Spleen (tissue), 7 donors: ENCODE measurements at regions not wholly inside any gene's neighbourhood (a gene's known extent, or its start where the extent isn't known, plus 50 kb on each side); places are given as distances from the start of the nearest gene placed in this dataset.

Source experiments
- POLR2A ChIP-seq, 3 donors: fragments of 450-650 bp; IDR thresholded peaks; one replicate each; pipeline ENCODE4 v1.5.1; 2017; ENCODE audit warnings: antibody characterized with exemption in 3 of 3, mild to moderate bottlenecking in 1 of 3
- POLR2AphosphoS5 ChIP-seq, 3 donors: sonication (generic); formaldehyde crosslinking; IDR thresholded peaks; one replicate each; pipeline ENCODE4 v1.5.1; 2017; ENCODE audit warnings: antibody characterized with exemption in 3 of 3
- TF ChIP-seq, protein P1 (sequence below), 11 experiments: fragments of 200-600 bp in 7 of 11; fragments of 450-650 bp in 4 of 11; sonication (generic) in 4 of 11; IDR thresholded peaks in 8 of 11; conservative IDR thresholded peaks in 3 of 11; 1 replicate in 7 of 11; 2 replicates in 4 of 11; pipeline versions ENCODE4 v1.4.0 to v1.8.0; 2016 to 2021; ENCODE audit warnings: antibody characterized with exemption in 11 of 11, inconsistent platforms in 4 of 11, mild to moderate bottlenecking in 1 of 11
- donor health status: DM: no; HTN: no; CAD: no; lungs with moderate emphysema.
- donor health status: DM: no; HTN: no; CAD: no.
- donor health status: DM: no; HTN: no; CAD: no.

DNA sequence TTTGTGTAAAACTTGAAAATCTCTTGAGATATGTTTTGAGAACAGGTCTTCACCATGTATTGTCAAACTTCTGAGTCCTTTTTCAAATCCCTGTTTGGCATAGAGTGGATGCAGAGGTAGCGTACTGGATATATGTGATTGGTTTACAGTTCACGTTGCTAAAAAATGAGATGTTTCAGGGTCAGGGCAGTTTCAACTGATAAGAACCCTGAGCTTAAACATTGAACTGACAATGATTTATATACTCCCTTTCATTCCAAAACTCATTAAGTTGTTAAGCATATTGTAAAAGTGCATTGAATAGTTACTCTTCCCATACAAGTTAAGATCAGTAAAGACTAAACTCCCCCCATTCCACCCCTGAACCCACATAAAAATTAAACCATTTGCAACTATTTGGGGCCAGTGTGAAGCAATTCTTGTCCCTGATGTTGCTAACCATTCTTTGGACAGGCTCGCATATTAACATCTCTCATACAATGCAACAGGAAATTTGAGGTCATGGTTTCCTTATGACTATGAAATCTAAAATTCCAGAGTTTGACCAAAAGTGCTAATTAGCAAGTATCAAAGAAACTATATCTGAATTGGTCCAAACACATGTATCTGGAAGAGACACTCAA is 470.9 kb upstream of the ACVR2A start:
- TF ChIP-seq, protein P1, sequence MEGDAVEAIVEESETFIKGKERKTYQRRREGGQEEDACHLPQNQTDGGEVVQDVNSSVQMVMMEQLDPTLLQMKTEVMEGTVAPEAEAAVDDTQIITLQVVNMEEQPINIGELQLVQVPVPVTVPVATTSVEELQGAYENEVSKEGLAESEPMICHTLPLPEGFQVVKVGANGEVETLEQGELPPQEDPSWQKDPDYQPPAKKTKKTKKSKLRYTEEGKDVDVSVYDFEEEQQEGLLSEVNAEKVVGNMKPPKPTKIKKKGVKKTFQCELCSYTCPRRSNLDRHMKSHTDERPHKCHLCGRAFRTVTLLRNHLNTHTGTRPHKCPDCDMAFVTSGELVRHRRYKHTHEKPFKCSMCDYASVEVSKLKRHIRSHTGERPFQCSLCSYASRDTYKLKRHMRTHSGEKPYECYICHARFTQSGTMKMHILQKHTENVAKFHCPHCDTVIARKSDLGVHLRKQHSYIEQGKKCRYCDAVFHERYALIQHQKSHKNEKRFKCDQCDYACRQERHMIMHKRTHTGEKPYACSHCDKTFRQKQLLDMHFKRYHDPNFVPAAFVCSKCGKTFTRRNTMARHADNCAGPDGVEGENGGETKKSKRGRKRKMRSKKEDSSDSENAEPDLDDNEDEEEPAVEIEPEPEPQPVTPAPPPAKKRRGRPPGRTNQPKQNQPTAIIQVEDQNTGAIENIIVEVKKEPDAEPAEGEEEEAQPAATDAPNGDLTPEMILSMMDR (IDR thresholded peaks at IDR 0.05 in 8 of 11, conservative IDR thresholded peaks at IDR 0.05 in 3 of 11), result no peak
- TF ChIP-seq POLR2AphosphoS5 (IDR thresholded peaks at IDR 0.05), result no peak
- no peak for TF ChIP-seq POLR2A (IDR thresholded peaks at IDR 0.05)
